HL-60 (cell line): ENCODE measurements at regions not wholly inside any gene's neighbourhood (a gene's known extent, or its start where the extent isn't known, plus 50 kb on each side); places are given as distances from the start of the nearest gene placed in this dataset.

Experiments
- DNase-seq, 2 experiments: peaks; one replicate each; pipeline ENCODE4 v3.0.0-alpha.2; 2010 to 2020; ENCODE audit warnings: low read depth in 1 of 2, low spot score in 1 of 2
- H3K27ac ChIP-seq: fragments of 250-450 bp; sonication (Bioruptor Pico); replicated peaks from 2 replicates; pipeline ENCODE4 v1.5.1; 2020; ENCODE audit warnings: mild to moderate bottlenecking, moderate library complexity
- H3K27me3 ChIP-seq: fragments of 250-450 bp; sonication (Bioruptor Pico); 2 replicates; pipeline ENCODE4 v1.5.1; 2021; ENCODE audit warnings: mild to moderate bottlenecking, moderate library complexity; ENCODE audit not compliant: insufficient read depth, poor library complexity, severe bottlenecking
- H3K4me3 ChIP-seq: replicated peaks from 2 replicates; pipeline ENCODE4 v1.5.1; 2011; ENCODE audit warnings: mild to moderate bottlenecking, control low read depth, low read length; ENCODE audit not compliant: insufficient read depth
- CTCF ChIP-seq: IDR thresholded peaks from one replicate; pipeline ENCODE4 v1.5.1; 2011; ENCODE audit warnings: low read length, control low read depth, inconsistent platforms; ENCODE audit not compliant: insufficient read depth
- GABPA ChIP-seq: IDR thresholded peaks from 2 replicates; pipeline ENCODE4 v1.6.1; 2012; ENCODE audit warnings: low read depth
- POLR2AphosphoS5 ChIP-seq: IDR thresholded peaks from 2 replicates; pipeline ENCODE4 v1.6.1; 2012; ENCODE audit warnings: low read depth
- REST ChIP-seq: IDR thresholded peaks from 2 replicates; pipeline ENCODE4 v1.6.1; 2012; ENCODE audit warnings: low read depth; ENCODE audit not compliant: insufficient replicate concordance
- SPI1 ChIP-seq: IDR thresholded peaks from 2 replicates; pipeline ENCODE4 v1.6.1; 2012; ENCODE audit warnings: low read depth, mild to moderate bottlenecking, borderline replicate concordance

- no peak for DNase-seq
- TF ChIP-seq REST (no peak), GABPA (no peak), POLR2AphosphoS5 (no peak)
- Histone ChIP-seq H3K4me3 (no peak overlapping the region), H3K27me3 (no peaks in the 10 kb centered on the region), H3K27ac (no peak overlapping the region)
These were observed 152.8 kb downstream of the INHBB start for GRCh38 chr2:120498576-120499394.

GRCh38 chr2:120499784-120500495 is 154.0 kb downstream of the INHBB start:
- H3K4me3 ChIP-seq = no peak overlapping the region
- TF ChIP-seq REST = no peak
- no peak for TF ChIP-seq SPI1
- no peak for TF ChIP-seq GABPA
- TF ChIP-seq POLR2AphosphoS5 = no peak
- no peak for TF ChIP-seq CTCF
- no peak overlapping the region for H3K27ac ChIP-seq
- no peak for DNase-seq
- H3K27me3 ChIP-seq = no peaks in the 10 kb centered on the region

- H3K27ac ChIP-seq = no peak overlapping the region
- H3K4me3 ChIP-seq = no peak overlapping the region
- DNase-seq = no peak
- TF ChIP-seq REST = no peak
- TF ChIP-seq GABPA = no peak
- TF ChIP-seq CTCF = no peak
- no peak for TF ChIP-seq SPI1
- TF ChIP-seq POLR2AphosphoS5 = no peak
- no peaks in the 10 kb centered on the region for H3K27me3 ChIP-seq
These were observed 155.7 kb downstream of the INHBB start for GRCh38 chr2:120501591-120501990.
